HG02610 (cell line): ENCODE measurements at regions not wholly inside any gene's neighbourhood (a gene's known extent, or its start where the extent isn't known, plus 50 kb on each side); places are given as distances from the start of the nearest gene placed in this dataset.

Experiments
- ATAC-seq: cut with Tn5 transposase; IDR thresholded peaks from one replicate; pipeline ENCODE4 v1.9.1; 2021; ENCODE audit warnings: mild to moderate bottlenecking, moderate library complexity; ENCODE audit not compliant: unreplicated experiment

GRCh38 chr2:225097035-225097434 is 54.8 kb upstream of the DOCK10 start:
- no peak for ATAC-seq
